Right lobe of liver (tissue), 4 donors: ENCODE measurements at regions not wholly inside any gene's neighbourhood (a gene's known extent, or its start where the extent isn't known, plus 50 kb on each side); places are given as distances from the start of the nearest gene placed in this dataset.

ENCODE experiments used
- CTCF ChIP-seq, 4 donors: fragments of 200-600 bp in 3 of 4; fragments of 450-650 bp in 1 of 4; IDR thresholded peaks; one replicate each; pipeline versions ENCODE4 v1.5.1 to v1.8.0; 2016 to 2022; ENCODE audit warnings: antibody characterized with exemption in 4 of 4, mild to moderate bottlenecking in 2 of 4
- POLR2A ChIP-seq: fragments of 450-650 bp; IDR thresholded peaks from one replicate; pipeline ENCODE4 v1.6.1; 2017; ENCODE audit warnings: antibody characterized with exemption, mild to moderate bottlenecking
- donor health status: DM: no; HTN: no; CAD: no.
- donor health status: DM: no; HTN: no; CAD: no.
- donor health status: DM: no; HTN: yes; CAD: no.

GRCh38 chr18:51580580-51580979 is 383.1 kb upstream of the MEX3C start:
- no peak for TF ChIP-seq CTCF (IDR thresholded peaks at IDR 0.05)
- TF ChIP-seq POLR2A, result no peak
